IPS DF 4.7 (cell line): ENCODE measurements at regions not wholly inside any gene's neighbourhood (a gene's known extent, or its start where the extent isn't known, plus 50 kb on each side); places are given as distances from the start of the nearest gene placed in this dataset.
"Not testable (repeated sequence)": the region's sequence is repeated elsewhere in the genome, so short reads cannot be mapped to it uniquely, and the experiment has no call there.

Experiments
- DNase-seq: peaks from one replicate; pipeline ENCODE4 v3.0.0-alpha.2; 2013; ENCODE audit warnings: low spot score; ENCODE audit errors: extremely low read depth

DNA sequence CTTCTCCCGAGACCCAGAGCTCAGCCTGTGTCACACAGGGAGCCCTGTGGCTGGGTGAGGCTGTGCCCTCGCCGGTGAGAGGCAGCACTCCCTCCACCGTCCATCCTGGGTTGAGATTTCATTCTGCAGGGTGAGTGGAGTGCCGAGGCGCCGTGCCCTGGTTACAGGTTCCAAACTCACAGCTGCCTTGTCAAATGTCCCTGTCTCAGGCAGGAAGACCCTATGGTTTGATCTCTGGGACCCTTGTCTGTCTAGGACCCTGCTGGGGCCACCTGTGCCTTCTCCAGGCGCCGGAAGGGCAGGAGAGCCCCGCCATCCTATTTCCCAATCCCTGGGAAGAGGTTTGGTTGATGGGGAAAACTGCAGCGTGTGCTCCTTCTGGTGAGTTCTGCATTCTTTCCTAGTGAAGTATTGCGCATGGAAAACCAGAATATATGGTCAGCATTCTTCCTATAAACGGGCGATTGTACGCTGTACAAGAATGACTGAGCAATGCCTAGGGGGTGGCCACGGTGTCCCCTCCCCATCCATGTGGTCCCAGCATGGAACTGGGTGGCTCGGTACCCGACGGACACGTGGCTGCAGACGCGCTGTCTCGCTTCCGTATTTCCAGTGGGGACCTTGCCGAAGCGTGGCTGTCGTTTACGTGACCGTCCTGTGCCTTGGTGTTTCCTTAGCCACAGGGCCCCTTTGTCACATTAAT is 95.9 kb upstream of the COL5A1 start:
- DNase-seq = no peak

DNA sequence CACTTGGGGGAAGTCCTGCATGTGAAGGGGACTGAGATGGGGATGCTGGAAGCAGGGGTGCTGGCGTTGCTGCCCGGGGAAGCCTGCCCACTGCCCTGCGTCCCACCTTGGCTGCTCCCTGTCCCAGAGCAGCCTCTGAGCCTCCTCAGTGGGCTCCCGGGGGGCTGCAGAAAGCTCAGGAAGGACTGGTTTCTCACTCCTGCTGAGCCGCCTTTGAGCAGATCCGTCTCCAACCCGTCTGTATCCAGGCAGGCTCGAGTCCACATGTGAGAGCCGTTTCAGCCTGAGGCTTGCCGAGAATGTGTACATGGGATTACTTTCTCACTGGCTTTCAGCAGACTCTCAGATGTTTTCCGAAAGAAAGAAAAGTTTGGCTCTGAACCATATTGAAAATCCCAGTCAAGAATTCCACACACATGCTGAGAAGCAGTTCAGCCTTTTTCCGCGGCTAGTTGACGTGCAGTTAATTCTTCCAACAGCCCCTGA is 95.3 kb upstream of the COL5A1 start:
- DNase-seq = no peak

DNA sequence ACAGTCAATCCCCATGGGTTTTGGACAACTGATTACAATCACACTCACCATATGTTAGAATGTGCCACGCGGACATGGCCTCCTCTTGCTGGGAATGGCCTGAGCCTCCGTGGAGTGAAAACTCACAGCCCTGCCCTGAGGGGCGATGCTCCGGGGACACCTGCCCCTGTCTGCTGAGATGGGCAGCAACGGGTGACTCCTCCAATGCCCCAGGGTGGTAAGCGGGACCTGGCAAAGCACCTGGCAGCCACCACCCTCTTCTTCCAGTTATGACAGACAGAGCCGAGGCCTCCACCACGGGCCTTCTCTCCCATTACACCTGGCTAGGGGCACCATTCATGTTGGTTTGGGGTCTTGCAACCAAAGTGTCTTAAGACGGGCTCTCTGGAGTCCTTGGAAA is 94.9 kb upstream of the COL5A1 start:
- no peak for DNase-seq

DNA sequence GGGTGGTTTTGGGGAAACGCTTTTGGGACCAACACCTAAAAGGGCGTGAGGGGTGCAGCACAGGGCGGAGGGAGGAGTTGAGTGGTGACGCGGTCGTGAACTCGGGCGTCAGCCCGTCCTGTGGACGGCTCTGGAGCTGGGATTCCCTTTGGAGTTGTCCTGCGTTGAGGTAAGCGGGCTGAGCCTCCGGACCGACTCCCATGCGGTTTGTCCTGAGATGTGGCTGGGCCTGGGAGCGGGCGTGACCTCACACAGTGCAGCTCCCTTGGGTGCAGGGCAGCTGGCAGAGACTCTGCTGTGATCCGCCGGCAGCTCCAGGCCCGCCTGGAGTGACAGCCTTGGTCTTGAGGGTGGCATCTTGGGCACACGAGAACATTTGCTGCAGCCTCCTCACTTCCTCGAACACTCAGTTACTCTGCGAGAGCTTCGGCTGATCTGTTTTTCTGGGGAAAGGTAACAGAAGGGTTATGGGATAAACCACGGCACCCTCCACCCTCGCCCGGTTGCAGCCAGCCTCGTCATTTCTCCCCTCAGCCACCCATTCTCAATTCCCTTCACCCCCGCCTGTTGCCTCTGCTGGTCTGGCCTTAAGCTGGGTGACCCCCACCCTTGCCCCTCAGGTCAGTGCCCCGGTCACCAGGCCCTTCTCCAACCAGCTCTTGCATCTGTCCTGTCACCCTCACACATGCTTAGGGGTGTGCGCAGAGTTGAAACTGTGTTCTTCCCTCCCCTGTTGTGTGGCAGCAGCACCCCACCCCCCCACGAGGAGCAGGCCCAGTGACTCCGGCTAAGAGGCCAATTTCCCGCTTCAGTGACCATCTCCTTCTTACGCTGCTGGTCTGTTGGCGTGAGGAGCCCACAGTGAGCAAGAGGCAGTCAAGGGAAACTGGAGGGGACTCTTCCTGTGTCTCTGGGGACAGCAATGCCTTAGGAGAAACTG is 94.2 kb upstream of the COL5A1 start:
- DNase-seq = no peak

DNA sequence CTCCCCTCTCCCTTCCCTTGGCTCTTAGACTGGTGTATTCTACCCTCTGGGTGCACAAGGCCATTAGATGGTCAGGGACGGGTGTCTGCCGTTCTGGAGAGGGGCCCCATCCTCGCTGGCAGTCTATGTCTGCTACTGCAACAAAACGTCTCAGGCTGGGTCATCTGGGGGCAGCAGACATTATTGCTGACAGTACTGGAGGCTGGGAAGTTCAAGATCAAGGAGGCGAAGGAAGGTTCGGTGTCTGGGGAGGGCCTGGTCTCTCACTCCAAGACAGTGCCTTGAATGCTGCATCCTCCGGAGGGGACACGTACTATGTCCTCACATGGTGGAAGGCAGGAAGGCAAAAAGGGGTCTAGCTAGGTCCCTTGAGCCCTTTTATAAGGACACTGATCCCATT is 93.4 kb upstream of the COL5A1 start:
- no peak for DNase-seq

DNA sequence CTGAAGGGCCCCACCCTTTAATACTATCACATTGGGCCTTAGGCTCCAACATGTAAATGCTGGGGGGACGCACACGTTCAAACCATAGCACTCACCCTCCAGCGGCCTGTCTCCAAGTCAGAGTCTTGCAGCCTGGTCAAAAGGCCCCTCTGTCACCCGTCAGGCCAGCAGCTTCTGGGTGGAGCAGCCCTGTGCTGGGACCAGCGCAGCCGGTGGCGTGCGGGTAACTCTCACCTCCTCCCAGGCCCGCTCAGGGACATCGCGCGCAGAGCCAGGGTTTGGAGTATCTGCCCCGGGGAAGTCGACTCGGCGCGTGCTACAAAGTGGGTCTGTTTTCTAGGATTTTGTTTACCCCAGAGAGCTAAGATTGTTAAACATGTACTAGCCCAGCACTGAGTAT is 93.0 kb upstream of the COL5A1 start:
- DNase-seq = no peak

DNA sequence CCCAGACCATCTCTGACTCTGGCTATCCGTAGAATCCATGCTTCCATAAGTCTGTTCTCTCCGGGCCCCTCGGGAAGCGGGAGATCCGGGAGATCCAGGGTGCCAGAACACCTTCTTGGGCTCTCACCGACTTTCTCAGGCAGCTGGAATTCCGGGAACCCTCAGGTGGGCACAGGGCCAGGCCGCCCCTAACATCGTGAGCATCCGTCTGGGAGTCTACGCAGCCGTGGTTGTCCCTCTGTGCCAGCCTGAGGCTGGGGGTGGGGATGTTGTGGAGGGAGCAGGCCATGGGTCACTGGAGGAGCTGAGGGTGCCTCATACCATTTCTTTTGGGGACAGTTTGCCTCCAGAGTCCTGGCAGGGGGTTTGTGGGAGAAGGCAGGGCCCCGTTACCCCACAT is 92.3 kb upstream of the COL5A1 start:
- no peak for DNase-seq

DNA sequence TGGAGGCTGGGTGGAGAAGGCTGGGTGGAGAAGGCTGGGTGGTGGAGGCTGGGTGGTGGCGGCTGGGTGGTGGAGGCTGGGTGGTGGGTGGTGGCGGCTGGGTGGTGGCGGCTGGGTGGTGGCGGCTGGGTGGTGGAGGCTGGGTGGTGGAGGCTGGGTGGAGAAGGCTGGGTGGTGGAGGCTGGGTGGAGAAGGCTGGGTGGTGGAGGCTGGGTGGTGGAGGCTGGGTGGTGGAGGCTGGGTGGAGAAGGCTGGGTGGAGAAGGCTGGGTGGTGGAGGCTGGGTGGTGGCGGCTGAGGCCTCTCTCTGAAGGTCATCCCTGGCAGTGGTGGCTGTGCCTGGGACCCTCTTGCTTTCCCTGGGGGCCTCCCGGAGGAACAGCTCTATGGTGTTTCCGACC is 91.5 kb upstream of the COL5A1 start:
- not testable (repeated sequence) for DNase-seq

DNA sequence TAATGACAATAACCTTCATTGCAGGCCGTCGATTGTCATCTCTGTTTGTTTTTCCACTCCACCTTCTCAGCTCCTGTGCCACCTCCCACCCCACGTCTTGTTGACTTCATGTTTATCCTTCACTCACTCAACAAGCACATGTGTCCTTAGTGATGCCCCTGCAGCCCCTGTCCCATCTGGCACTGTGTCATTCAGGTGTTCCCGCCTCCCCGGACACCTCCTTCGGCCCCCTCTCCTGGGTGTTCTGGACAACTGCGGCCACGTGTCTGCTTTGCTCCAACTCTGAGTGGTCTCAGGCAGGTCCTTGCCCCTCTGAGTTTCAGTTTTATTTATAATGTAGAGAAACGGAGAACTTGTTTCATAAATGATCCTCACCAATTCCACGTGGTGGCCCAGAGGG is 91.0 kb upstream of the COL5A1 start:
- no peak for DNase-seq

DNA sequence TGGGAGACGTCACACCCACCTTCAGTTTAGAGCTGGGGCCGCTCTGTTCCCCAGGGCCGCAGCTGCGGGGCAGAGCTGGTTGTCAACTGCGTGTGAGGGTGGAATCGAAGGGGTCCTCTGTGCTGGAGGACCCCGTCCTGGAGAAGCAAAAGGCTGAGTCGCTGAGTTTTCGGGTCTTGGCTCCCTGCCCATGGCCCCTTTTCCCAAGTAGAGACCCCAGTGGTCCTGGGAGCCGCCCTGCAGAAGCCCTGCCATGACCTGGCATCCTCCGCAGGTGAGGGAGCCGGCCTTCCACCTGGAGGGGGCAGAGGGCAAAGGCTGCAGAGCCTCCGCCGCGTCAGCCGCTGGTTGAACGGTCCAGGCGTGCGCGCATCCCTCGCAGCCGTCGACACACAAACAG is 90.4 kb upstream of the COL5A1 start:
- DNase-seq = no peak

DNA sequence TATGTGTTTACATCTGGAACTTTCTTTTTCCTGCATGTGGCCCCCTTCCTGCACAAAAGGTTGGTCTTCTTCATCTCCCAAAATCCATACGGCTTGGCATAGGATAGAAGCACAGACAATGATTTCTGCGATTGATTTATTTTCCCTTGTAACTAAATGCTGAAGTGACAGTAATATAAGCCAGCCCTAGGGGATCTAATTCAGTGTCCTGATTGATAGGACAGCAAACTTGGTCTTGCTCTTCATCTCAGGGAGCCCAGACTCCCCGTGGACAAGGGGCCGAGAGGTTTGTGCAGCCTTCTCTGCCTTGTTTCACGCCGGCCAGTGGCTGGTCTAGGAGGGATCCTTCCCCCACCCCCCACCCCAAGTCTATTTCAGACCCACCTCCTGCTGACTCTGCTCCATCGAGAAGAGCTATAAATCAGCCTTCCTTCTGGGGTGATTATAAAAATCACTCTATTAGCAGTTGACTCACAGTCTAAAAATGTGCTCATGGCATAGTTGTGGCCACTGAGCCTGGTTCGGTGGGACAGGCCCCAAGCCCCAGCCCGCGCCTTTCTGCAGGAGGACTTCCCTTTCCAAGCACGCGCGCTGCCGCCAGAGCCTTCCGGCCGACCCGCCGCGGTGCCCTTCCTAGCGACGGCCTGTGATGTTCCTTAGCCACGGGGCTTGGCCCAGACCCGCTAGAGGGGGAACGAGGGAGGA is 89.8 kb upstream of the COL5A1 start:
- no peak for DNase-seq

DNA sequence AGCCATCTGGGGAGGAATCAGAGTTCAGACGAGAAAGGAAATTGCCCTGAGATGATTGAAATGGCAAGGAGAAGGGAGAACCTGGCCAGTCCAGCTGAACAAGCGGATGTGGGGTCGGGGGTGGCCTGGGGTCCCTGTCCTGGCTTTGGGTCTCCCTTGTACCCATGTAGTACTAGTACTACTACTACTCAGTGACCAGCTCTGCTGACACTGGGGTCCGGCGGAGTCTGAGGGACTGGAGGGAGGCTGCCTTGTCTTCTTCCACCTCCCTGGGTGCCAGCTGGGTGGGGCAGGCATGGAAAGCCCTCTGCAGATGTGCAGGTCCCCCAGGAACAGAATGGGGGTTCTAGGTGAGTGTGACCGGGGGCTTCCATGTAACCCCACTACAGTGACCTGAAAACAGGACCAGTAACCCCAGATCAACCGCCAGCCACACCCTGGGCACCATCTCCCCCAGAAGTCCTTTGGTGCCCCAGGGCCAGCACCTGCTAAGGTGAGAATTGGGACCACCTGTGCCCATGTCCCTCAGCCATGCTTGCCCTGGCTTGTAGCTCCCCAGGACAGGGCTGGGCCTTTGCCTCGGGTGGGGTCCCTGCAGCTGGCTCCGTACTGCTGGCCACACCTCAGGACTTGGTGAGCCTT is 89.1 kb upstream of the COL5A1 start:
- DNase-seq = no peak

DNA sequence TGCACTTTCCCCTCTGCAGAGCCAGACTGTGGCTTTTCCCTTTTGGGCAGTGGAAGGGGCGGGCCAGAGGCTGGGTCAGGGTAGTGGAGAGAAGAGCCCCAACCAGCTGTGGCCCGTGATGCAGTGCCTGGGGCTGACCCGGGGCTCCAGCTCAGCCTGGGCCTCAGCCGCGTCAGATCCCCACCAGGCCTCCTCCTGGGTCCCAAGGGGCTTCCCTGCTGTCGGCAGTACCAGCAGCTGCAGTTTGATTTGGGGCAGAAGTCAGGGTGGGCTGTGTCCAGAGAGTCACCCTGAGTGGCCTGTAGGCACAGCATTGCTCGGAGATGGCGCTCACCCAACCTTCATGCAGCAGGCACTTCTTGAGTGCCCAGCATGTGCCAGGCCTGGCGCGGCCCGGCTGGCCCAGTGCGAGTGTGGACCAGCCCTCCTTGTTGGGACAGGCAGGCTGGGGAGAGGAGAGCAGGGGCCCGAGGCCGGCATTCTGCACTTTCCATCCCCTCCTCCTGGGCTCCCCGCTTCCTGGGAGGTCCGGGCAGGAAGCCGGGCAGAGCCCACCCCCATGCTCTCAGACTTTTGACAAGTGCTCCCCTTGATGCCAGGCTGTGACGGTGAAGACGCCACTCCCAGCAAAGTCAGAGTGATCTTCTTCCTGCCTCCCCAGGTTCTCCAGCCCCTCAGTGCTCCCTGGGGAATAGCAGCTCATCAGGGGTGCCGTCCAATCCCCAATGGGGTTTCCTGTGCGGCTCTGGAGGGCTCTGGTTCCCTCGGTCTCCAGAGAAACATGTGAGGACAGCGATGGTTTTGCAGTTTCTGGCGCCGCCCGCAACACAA is 88.3 kb upstream of the COL5A1 start:
- DNase-seq = no peak

DNA sequence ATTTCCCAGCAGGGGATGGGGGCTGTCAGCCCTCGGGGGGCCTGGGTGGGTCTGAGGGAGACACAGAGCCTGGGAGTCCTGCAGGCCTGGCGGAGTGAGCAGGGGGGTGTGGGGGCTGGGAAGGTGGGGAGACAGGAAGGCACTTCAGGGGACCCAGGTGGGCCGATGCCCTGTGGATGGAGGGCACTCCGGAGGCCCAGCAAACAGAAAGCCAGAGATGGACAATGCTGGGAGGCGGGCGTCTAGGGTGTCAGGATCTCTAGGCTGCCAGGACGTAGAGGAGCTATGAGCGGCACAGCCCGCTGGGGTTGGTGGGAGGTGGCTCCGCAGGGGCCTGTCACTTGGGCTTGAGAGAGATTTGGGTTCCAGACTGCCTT is 87.6 kb upstream of the COL5A1 start:
- DNase-seq = no peak

DNA sequence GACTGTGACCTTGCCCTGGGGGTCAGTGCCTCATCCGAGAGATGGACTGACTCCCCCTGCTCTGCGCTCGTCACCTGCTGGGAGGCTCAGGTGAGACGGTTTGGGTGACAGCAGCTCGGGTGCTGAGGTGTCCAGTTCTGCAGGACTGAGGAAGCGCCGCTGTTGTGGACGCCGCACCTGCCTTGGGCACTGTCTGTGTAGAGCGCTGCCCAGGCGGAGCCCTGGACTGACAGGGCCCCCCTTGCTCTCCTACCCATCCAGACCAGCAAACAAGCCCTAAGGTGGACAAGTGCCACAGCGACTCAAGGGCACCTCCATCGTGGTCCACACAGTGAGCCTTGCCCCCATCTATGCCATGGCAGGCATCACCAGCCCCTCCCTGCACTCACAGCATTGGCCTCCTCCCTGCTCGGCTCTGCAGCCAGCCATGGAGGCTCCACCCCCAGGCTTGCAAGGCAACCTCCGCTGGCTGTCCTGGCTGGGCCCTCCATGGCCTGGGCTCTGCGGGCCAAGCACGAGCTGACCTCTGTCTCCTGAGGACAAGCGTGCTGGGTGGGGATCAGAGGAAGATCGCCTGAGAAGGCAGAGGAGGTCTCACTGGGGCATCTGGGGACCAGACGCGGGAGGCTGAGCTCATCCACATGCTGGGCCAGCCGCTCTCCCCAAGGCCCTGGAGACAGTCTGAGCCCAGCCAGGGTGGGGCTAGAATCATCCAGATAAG is 87.1 kb upstream of the COL5A1 start:
- DNase-seq = no peak

DNA sequence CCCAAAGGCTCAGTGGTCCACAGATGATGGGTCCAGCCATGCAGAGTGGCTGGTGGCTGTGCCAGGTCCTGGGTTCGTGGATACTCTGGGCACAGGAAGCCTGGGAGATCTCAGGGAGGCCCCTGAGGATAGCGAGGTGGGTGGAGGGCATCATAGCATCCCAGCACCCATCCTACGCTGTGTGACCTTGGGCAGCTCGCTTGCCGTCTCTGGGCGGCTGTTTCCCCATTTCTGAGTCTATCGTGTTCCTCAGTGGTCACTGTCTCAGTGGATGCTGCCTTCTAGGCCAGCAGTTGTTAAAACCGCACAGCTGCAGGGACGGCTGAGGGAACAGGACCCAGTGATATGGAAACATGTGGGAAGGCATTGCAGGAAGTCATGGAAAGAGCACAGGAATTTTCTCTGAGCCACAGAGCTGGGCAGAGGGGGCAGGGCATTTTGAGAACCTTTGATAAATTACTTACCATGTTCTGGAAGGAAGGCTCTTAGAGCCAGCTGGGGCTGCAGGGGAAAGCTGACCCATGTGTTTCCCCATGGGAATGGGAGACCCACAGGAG is 86.4 kb upstream of the COL5A1 start:
- DNase-seq = no peak

DNA sequence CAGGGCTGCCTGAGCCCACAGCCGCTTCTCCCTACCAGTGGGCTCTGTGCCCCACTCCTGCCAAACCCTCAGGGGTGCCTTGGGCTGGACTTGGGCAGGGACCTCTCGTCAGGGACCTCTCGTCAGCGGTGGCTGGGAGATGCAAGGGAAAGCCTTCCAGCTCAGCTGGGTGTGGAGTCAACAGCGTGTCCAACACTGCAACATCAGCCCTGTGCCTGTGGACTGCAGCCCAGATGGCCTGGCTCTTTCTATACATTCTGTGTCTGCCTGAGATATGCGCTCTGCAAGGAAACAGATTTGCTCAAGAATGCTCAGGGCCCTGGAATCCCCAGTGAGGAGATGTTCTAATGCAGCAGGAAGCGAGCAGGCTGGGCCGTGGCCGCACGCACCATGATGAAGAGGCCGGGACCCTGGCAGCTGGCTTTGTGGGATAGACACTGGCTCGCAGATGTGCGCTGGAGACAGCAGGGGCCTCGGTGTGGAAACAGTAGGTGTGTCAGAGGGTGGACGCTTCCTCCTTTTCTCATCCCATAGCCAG is 85.0 kb upstream of the COL5A1 start:
- DNase-seq = no peak

DNA sequence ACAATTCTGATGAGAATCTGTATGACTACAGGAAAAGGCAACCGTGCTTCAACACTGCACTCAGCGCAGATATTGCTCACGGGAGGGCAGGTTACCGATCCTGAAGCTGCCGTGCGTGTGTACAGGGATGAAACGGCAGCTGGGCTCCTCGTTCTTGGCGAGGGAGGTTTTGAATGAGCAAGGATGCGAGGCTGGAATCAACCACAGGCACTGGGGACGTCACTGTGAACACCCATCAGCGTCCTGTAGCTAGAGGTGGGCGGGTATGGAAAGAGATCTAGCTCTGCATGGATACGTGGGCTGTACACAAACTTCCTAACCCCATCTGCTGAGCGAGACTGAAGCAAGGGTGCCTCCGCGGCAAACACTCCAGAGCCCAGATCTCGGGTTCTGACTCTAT is 84.3 kb upstream of the COL5A1 start:
- no peak for DNase-seq

DNA sequence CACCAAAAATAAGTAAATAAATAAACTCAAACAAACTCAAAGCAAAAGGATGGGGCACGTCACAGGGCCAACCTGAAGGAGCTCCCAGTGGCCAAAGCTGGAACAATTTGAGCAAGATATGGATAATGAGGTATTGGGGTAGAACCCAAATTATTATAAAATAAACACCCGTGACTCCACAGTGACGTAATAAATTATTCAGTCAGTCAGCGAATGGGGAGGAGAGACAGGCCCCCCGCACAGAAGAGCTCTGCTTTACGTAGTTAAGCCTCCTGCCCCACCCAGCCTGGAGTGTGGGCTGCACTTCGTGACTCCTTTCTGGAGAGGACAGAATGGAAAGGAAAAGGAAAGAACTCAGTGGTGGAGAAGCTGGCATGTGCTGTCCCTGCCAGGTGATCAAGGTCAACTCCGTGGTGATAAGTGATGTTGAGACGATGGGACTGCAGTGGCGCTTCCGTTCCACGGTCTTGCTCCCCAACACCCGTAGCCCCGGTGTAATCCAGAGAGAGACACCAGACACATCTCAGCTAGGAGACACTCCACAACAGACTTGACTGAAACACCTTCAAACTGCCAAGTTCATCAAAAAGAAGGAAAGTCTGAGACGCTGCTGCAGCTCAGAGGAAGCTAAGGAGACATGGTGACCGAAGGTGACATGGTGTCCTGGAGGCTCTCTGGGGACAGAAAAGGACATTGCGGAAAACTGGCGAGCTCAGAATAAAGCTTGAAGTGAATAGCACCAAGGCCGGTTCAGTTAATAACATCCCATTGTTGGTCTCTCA is 83.3 kb upstream of the COL5A1 start:
- DNase-seq = no peak
